NCI-H345 treated with DMSO at 0.1 percent for 48 hours (cell line): ENCODE measurements at regions not wholly inside any gene's neighbourhood (a gene's known extent, or its start where the extent isn't known, plus 50 kb on each side); places are given as distances from the start of the nearest gene placed in this dataset.
"Not testable (repeated sequence)": the region's sequence is repeated elsewhere in the genome, so short reads cannot be mapped to it uniquely, and the experiment has no call there.

Experiments
- DNase-seq: peaks from one replicate; lab custom pipeline; 2025; ENCODE audit not compliant: unreplicated experiment; lab: John Stamatoyannopoulos, UW

DNA sequence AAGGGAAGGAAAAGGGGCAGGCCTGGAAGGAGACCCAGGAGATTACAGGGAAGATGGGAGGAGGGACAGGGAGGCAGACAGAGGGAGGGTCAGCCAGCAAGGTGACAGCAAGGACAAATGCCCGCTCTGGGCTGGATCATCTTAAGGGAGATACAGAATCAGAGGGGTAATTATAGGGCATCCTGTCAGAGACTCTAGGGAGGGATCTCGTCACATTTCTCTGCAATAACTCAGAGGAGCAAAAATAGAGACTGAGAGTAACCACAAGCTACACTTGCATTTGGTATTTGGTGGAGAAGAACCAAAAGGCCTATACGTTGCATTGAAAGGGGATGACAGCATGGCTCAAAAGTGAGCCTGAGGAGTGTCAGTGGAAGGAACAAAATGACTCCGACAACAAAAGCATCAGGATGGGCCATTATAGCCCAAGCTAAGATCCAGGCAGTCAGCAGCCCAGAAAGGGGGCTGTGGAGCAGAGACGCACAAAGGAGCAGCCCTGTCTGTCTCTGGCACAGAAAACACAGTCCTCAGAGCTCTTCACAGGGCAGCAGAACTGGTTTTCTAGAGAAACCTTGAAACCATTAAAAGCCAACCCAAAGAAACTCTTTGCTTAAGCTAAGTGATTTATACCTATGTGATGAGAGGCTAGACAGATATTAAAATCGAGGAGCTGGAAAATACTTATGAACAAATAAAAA, 430.2 kb upstream of the VSTM2A start:
- no peak for DNase-seq

DNA sequence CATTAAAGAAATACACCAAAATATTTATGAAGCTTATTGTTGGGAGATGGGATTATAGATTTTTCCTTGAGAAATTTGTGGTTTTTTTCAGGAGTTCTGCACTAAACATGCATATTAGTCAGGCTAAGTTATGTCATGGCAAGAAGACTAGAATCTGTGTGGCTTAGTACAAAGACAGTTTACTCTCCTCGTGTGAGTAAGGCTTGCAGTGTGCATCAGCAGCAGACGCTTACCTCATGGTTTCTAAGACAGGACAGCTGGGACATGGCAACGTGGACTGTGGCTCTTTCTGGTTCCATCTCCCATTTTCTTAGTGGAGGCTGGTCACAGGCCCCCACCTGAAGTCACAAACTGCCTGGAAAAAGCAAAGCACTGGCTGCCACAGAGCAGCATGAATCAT, 429.6 kb upstream of the VSTM2A start:
- DNase-seq = no peak

DNA sequence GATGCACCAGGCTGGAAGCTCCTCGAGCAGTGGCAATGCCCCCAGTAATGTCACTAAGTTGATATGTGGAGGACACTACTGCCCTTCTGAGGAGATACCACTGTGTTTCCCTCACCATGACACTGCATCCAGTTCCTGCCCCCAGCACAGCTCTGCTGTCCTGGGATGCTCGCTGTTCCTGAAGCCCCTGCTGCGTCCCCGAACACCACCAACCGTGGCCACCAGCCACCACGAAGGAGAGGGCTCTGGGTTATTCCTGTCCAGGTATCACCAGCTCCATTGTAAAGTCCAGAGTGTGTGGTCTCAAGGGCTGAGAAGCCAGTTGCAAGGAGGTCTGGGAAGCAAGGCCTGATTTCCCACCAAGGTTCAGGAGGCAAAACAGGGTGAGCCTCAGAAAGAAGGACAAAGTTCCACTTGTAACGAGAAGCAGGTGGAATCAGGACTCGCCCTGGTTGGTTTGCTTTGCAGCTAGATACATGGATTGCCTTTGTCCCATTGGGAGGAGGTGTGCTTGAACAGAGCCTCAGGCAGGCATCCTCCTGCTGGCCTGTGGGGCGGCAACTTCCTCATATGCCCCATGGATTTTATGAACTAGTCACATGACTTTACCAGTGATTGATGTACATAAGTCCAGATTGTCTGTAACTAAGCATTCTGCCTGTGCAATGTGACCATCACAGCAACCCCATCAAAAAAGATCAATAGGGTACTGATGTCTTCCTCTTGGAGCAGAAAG, 427.0 kb upstream of the VSTM2A start:
- no peak for DNase-seq

DNA sequence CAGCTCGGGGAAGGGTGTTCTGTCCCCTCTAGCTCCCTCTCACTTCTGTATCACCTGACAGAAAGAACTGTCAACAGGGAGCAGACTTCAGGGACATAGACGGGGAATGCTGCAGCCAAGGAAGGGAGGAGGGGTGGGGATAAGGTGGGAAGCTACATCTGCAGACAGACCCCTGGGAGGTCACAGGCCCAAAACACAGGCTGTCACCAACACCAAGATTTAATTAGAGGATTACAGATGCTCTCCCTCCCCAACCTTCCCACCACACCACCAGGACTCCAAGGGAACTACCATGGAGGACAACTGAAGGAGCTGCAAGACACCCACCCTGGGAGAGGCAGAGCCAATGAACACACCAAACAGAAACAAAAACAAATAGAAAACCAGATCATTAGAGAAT, 425.2 kb upstream of the VSTM2A start:
- DNase-seq = no peak

DNA sequence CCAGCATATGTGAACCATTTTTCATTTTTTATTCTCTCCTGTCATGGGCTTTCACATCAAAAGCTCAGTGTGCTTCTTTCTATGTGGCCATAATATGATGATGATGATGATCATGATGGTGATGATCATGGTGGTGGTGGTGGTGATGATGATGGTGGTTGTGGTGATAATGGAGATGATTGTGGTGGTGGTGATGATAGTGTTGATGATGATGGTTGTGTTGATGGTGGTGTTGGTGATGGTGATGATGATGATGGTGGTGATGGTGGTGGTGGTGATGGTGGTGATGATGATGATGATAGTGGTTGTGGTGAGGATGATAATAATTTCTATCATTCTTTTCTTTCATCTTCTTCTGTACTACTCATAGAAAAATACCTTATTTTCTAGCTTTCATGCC, 413.1 kb upstream of the VSTM2A start:
- DNase-seq = no peak

DNA sequence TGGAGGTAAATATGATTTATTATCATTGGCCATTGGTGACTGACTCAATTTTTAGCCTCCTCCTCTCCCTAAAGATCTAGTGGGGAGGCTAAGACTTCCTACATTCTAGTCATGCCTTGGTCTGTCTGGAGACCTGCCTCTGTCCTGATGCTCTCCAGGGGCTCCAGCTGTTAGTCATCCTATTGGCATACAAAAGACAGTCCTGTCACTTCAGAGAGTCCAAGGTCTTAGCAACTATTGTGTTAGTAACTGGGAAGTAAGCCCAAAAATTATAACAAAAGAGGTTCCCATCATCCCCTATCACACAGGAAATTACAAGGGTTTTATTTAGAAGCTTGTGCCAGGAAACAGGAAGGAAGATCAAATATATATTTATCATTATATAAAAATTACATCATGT, 400.6 kb upstream of the VSTM2A start:
- no peak for DNase-seq

DNA sequence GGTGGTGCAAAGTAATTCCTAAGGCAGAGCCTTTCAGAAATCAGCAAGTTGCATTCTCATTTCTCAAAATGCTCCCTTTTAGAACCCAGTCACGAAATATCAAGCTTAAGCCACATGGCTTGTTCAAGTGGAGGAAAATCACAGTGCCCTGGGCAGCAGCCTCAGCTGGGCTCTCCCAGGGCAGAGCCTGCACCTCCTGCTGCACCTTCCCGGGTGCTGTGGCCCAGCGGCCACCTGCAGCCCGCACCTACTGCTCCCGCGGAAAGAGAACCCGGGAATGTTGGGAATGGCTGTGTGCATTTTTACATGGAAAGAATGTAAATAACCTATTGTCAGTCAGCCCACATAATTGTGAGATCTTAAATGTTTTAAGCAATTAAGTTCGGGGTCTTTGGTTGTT, 396.5 kb upstream of the VSTM2A start:
- DNase-seq = no peak

DNA sequence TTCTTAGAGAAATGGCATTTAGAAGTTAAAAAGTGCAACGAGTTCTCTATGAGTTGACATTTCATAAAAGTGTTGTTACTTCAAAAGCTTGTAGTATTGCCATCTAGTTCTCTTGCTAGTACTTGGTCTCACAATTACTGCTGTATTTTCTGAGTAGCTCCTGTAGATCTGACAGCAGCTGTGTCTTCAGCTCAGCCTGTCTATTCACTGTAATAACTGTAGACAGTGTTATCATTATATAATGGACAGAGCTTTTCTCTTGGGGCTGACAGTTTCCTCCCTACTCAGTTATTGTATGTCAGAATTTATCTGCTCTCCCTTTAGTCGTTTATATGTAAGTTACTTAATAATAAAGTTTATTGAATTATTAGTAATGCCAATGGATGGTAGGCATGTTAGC, 388.7 kb upstream of the VSTM2A start:
- DNase-seq = no peak

DNA sequence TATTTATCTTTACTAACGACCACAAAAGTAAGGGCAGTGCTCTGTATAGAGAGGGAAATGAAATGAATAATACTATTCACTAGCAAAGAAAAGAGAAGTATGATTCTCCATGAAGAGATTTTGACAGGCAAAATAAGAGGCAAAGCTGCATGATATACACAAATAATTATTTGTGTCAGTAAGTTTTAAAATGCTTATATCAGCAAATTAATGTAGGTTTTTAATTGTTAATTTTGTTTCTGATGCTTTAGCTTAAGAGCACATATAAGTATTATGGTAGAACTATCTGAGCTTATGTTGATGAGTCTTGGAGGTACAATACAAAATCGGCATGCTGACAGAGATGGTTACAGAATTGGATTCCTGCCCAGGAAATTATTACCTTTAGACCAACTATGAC, 383.1 kb upstream of the VSTM2A start:
- no peak for DNase-seq

DNA sequence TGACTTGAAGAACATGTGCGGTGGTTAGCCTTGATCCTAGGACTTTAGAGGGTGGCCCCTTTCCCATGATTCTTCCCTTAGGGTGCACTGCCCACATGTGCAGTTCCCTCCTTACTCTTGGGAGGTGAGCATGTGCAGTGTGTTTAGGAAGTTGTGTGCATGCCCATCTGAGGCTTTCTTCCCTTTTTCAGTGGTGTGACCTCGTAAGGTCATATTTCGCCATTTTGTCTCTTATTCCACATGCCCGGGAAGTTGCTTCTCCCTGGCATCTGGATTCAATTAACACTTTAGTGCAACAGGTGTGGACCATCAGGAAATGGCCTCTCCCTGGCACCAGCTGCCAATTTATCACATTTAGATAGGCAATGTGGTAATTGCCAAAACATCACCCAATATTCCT, 380.6 kb upstream of the VSTM2A start:
- no peak for DNase-seq

DNA sequence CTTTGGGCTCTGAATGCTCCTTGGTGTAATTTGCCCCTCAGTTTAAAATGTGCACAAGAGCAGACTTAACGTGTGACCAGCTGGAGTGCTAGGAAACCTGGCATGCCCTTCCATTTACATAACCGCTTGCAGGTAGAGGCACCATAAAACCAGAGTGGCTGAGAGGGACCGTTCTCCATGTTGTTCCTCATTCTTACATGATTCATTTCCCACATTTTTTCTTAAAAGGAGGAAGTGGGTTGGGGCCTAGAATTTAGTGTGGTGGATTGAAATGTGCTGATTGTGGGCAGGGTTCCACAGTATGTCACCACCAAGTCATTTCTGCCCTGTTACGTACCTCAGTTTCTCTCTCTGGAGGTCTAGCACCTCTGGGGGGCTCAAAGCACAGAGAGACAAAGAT, 375.8 kb upstream of the VSTM2A start:
- no peak for DNase-seq

DNA sequence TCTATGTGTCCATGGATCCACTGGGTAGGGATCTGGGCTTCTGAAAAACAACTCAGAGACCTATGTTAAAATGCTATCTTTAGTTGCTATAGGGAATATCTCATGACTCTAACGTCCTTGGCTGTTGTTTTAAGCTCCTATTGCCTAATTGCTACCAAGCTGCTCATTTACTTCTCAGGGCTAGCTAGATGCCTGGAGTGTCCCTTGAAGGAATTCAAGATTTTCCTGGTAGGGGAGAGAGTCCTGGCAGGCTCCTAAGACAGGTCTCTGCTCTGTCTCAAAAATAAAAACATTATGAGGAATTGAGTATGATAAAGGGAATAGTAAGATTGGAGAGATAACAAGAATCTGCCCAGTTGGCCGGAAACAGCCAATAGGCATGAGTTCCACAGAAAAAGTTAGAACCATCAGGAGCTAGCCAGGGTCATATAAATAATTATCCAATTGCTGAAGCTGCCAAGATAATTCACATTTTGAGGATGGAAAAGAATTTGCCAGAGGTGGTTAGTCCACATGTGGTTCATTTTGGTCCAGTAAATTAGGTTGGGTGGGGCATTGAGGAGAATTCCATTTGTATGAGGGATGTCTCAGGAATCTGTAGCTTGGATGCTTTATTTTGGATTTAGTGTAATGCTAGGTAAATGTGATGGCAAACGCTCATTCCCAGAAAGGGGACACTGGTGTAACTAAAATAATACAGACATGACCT, 362.7 kb upstream of the VSTM2A start:
- DNase-seq = no peak

DNA sequence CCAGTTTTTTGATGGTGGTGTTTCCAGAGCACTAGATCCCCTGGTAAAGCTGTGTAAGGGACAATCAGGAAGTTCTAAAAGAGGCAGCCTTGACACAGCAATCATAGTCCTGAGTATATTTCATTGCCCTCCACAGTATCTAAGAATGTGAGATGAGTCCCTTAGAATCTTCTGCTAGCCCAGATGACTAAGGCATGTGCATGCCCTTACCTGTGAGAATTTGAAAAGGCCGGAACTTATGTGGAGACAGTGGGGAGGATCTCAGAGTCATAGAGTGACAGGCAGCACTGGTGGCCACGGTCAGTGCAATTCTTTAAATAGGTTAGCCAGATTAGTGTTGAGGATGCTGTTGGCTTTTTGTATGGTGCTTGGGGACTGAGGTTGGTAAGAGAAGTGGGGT, 361.4 kb upstream of the VSTM2A start:
- DNase-seq = no peak

DNA sequence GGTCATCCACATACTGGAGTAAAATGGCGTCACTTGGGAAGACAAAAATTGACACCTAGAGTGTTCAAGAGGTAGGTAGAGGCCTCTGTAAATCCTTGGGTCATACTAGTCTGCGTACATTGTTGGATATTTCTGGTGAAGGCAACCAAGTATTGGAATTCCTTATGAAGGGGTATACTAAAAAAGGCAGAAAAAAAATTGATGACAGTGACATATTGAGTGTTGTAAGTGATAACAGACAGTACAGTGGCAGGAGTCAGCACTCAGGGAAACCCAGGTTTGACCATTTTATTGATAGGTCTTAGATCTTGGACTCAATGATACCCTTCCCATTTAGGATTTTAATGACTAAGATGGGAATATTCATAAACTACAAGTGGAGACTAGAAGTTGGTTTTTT, 359.1 kb upstream of the VSTM2A start:
- DNase-seq = no peak

DNA sequence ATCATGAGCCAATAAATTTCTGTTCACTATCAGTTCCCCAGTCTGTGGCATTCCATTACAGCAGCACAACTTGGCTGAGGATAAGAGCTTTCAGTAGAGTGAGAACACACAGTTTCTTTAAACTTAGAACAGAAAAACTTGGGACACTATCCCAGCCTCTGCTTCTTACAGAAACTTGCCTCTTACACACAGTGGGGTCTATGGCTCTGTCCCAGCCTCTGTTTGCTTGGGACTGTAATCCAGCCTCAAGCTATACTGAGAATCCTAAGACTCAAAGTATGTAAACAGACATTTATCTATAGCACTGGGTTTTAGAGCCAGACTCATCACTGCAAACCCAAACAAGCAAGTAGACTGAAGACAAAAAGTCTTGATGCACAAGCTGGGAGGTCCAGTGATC, 355.8 kb upstream of the VSTM2A start:
- DNase-seq = no peak

DNA sequence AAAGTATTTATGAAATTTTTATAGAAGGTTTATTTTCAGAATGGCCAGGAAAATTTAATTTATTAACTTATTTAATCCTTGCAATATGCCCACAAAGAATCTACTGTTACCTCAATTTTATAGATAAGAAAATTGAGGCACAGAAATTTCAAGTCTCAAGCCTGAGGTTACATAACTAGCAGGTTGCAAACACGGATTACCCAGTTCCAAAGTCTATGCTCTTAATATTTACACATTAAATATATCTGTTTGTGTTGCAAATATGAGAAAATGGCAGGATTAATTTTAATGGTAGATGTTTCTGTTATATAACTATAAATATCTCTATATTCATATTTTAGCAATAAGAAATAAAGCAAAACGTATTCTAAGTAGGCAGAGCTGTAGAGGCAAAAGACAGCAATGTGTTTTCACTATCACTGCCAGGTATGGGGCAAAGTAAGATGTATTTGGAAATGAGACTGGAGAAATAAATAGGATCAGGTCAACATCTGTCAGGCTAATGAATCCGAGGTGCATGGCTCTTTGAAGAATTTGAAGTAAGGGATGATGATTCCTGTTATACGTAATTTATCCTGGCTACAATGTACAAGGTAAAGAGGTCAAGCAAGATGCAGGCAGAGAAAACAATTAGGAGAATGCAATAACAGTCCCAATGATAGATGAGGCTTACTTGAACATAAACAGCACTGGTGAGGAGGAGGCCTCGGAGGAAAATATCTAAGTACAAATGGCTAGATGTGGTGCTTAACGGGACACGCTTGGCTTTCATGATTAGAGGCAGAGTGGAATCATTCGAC, 354.1 kb upstream of the VSTM2A start:
- DNase-seq = no peak

DNA sequence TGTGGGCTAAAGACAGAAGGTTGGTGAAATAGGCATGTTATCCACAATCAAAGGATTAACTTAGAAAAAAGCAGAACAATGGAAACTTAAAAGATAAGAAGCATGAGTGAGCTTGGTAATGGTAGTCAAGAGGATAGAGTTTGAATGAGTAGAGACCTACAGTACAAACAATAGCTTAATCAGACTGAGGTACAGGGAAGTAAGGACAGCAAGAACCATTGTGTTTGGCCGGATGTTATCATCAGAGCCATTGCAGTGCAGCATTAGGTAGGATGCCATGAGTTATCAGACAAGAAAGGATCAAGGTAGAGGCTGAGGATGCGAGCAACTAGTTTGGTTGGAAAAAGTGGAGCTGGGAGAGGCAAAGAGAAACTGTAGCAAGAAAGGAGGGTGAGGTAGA, 353.3 kb upstream of the VSTM2A start:
- no peak for DNase-seq

DNA sequence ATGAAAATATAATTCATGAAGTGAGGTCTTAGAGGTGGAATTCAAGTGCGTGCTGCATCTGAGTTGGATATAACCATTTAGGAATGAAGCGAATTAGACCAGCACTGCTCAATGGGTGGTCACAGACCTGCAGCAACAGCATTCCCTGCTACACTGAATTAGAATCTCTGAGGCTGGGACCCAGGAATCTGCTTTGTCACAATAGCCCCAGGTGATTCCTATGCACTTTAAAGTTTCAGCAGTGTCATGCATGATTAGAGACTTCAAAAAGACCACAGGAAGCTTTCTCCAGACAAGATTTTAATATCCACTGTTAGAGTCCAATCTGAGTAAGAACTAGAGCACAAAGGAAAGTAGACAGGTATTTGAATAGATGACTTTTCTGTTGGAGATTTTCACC, 352.8 kb upstream of the VSTM2A start:
- DNase-seq = no peak

DNA sequence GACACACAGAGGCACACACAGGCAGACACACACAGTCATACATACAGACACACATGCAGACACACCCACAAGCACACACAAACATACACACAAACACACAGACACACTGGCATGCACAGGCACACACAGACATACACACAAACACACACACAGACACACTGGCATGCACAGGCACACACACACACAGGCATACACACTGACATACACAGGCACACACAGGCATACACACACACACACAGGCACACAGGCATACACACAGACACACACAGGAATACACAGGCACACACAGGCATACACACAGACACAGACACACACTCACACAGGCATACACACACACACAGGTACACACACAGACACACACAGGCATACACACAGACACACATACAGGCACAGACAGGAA, 340.7 kb upstream of the VSTM2A start:
- no peak for DNase-seq

DNA sequence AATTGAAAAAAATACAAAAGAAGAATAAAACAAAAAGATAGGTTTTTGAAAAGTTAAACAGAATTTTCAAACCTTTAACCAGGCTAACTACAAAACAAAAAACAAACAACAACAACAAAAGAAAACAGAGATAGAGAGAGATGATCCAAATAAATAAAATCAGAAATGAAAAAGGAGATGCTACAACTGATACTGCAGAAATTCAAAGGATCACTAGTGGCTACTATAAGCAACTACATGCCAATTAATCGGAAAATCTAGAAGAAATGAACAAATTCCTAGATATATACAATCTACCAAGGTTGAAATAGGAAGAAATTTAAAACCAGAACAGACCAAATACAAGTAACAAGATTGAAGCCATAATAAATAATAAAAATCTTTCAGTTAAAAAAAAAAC, 326.8 kb upstream of the VSTM2A start:
- no peak for DNase-seq

DNA sequence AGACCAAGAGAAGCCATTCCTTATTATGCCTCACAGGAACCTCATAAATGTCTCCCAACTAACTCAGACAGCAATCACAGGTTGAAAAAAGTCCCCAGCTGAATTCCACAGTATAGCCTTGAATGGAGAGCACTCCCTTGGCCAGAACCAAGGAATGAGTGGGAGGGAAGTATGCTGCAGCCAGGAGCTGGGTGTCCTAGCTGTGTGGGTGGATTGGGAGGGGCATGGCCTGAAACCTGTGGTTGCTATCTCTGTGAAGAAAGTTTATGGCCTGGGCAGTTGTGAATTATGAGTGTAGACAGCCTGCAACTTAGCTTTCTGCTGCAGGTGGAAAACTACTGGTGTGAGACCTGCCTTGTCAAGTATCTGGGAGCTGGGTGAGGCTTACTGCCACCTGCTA, 316.1 kb upstream of the VSTM2A start:
- not testable (repeated sequence) for DNase-seq

DNA sequence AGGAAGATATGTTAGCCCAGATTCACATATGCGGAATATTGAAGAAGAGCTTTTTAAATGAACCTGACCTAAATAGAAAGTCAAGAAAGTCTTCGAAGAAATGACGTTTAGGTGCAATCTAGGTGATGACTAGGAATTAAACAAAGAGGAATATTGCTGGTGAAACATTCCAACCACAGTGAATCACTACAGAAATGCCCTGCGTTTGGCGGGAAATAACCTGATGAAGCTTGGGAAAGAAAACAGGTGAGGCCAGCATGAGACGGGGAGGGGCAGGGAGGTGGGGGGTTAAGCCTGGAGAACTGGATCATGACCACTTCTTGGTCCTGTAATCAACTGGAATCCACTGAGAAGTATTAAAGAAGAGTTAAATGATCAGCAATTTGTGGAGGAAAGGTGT, 299.4 kb upstream of the VSTM2A start:
- no peak for DNase-seq
